ENCODE measurements at regions not wholly inside any gene's neighbourhood (a gene's known extent, or its start where the extent isn't known, plus 50 kb on each side); places are given as distances from the start of the nearest gene placed in this dataset.

DNA sequence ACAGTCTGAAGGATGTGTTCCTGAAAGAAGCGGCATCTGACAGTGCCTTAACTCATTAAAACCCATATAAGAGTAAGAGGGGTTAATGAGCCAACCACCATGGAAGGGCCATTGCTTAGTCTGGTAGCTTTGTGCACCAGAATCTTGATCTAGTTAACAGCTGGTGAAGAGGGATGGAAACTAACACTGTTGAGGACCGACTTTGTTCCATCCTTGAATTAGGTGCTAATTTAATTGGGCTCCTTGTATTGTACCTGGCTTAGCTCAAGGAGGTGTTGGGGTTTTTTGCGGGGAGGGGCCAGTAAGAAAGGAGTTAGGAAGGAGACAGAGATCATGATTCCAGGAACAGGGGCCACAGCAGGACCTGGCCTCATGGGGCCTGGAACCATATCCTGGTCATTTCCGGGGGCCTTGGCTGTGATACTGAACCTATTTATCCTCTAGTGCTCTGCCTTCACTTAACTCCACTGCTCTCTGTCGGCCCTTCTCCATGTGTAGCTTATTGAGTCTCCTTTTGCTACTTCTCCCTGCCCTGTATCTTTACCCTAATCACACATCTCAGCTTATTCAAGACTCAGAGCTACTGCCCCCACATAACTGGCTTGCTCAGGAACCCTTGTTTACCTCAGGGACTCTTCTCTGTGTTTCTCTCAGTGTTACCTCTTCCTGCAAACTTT, 93.0 kb downstream of the RPL22L1 start:
- Histone ChIP-seq H3K79me2 (ENCODE audit: insufficient read depth) (no peaks in the 10 kb centered on the region), H3K4me2 (no peak overlapping the region), H3K4me1 (ENCODE audit: control insufficient read depth in 1 of 2, insufficient read depth in 2 of 2, low read depth in 1 of 2, low read length in 1 of 2) (no peaks in the 10 kb centered on the region), H3K36me3 (replicated peaks in 1 of 2; ENCODE audit: control insufficient read depth in 1 of 2, insufficient read depth in 2 of 2, low read length in 1 of 2) (no peaks in the 10 kb centered on the region), H3K27ac (ENCODE audit: low read depth in 2 of 2, low read length in 1 of 2) (no peak overlapping the region), H3K9ac (no peak overlapping the region), H3K4me3 (ENCODE audit: low read depth in 2 of 2, low read length in 1 of 2) (no peak overlapping the region), H4K20me1 (ENCODE audit: insufficient read depth) (no peaks in the 10 kb centered on the region), H3K27me3 (ENCODE audit: insufficient read depth) (no peaks in the 10 kb centered on the region), H3K9me3 (no peaks in the 10 kb centered on the region), H2AFZ (ENCODE audit: low read depth) (no peak overlapping the region), H3K9me2 (no peaks in the 10 kb centered on the region), H3F3A (replicated peaks; ENCODE audit: insufficient read depth) (no peaks in the 10 kb centered on the region)
- ChIA-PET CTCF (interaction anchor here (1.1 to 1.3 kb wide), 2 partner anchors 34 to 363 kb away, joined by 3 to 5 read pairs; no protein-coding TSS in a partner anchor), POLR2A (no interaction called here)
- 85% methylated on average over 5 of the region's 5 CpGs for WGBS (ENCODE audit: low lambda C conversion rate)
- DNase-seq, result no peak
- TF ChIP-seq PBX3 (IDR thresholded peaks at IDR 0.05) (no peak), CHD2 (IDR thresholded peaks at IDR 0.05; ENCODE audit: low read length, partially characterized antibody) (no peak), RCOR1 (IDR thresholded peaks at IDR 0.05; ENCODE audit: low read length) (no peak), POLR2AphosphoS5 (IDR thresholded peaks at IDR 0.05; ENCODE audit: low read depth, low read length) (no peak)
- TF ChIP-seq, protein P1, sequence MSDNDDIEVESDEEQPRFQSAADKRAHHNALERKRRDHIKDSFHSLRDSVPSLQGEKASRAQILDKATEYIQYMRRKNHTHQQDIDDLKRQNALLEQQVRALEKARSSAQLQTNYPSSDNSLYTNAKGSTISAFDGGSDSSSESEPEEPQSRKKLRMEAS (IDR thresholded peaks at IDR 0.05; ENCODE audit: low read depth), result no peak
- TF ChIP-seq, protein P2, sequence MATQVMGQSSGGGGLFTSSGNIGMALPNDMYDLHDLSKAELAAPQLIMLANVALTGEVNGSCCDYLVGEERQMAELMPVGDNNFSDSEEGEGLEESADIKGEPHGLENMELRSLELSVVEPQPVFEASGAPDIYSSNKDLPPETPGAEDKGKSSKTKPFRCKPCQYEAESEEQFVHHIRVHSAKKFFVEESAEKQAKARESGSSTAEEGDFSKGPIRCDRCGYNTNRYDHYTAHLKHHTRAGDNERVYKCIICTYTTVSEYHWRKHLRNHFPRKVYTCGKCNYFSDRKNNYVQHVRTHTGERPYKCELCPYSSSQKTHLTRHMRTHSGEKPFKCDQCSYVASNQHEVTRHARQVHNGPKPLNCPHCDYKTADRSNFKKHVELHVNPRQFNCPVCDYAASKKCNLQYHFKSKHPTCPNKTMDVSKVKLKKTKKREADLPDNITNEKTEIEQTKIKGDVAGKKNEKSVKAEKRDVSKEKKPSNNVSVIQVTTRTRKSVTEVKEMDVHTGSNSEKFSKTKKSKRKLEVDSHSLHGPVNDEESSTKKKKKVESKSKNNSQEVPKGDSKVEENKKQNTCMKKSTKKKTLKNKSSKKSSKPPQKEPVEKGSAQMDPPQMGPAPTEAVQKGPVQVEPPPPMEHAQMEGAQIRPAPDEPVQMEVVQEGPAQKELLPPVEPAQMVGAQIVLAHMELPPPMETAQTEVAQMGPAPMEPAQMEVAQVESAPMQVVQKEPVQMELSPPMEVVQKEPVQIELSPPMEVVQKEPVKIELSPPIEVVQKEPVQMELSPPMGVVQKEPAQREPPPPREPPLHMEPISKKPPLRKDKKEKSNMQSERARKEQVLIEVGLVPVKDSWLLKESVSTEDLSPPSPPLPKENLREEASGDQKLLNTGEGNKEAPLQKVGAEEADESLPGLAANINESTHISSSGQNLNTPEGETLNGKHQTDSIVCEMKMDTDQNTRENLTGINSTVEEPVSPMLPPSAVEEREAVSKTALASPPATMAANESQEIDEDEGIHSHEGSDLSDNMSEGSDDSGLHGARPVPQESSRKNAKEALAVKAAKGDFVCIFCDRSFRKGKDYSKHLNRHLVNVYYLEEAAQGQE (IDR thresholded peaks at IDR 0.05; ENCODE audit: low read depth, low read length), result no peak

DNA sequence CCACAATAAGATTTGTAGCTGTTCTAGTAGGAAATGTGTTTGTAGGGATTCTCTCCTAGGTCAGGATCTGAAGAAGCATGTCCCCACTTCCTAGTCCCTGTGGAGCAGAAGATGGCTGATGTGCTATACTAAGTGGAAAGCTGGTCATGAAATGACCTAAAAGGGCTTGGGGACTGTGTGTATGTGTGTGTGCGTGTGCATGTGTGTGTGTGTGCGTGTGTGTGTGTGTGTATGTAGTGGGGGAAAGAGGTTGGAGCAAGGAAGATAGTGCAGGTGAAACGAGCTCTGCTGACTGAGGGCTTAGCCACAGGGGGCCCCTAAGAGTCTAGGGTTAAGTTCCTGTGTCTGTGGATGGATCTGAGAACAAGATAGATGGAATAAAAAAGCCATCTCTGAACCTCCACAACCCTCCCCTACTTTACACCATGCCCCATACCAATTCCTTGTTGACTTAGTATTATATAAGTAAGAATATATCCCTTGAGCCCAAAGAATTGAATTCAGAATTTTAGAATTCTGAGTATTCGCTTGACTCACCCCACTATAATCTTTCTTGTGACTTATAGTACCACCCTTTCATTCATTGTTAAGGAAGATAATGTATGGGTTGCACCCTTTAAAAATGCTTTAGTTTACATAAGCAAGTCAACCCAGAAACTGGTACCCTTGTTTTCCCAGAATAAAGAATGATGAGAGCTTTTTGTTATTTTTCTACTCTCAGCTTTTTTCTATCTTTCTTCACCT, 96.1 kb downstream of the RPL22L1 start:
- no peak for DNase-seq
- H4K20me1 ChIP-seq (ENCODE audit: insufficient read depth), result no peaks in the 10 kb centered on the region
- H3K27ac ChIP-seq (ENCODE audit: low read depth in 2 of 2, low read length in 1 of 2), result no peak overlapping the region
- no peak overlapping the region for H2AFZ ChIP-seq (ENCODE audit: low read depth)
- H3K36me3 ChIP-seq (replicated peaks in 1 of 2; ENCODE audit: control insufficient read depth in 1 of 2, insufficient read depth in 2 of 2, low read length in 1 of 2), result no peaks in the 10 kb centered on the region
- H3K4me3 ChIP-seq (ENCODE audit: low read depth in 2 of 2, low read length in 1 of 2), result no peak overlapping the region
- WGBS (ENCODE audit: low lambda C conversion rate), result 78% methylated on average over 4 of the region's 4 CpGs
- ChIA-PET POLR2A (no interaction called here), CTCF (interaction anchor here (1.0 to 1.6 kb wide), 3 partner anchors 11 to 37 kb away, joined by 3 to 4 read pairs (median 3); no protein-coding TSS in a partner anchor)
- no peaks in the 10 kb centered on the region for H3K27me3 ChIP-seq (ENCODE audit: insufficient read depth)
- H3K4me2 ChIP-seq, result no peak overlapping the region
- no peaks in the 10 kb centered on the region for H3K79me2 ChIP-seq (ENCODE audit: insufficient read depth)
- no peaks in the 10 kb centered on the region for H3K9me2 ChIP-seq
- H3K4me1 ChIP-seq (ENCODE audit: control insufficient read depth in 1 of 2, insufficient read depth in 2 of 2, low read depth in 1 of 2, low read length in 1 of 2), result no peaks in the 10 kb centered on the region
- H3F3A ChIP-seq (replicated peaks; ENCODE audit: insufficient read depth), result no peaks in the 10 kb centered on the region
- H3K9me3 ChIP-seq, result no peaks in the 10 kb centered on the region
- TF ChIP-seq RCOR1 (IDR thresholded peaks at IDR 0.05; ENCODE audit: low read length) (no peak), GATA2 (CRISPR knock-in tag; IDR thresholded peaks at IDR 0.05) (no peak), FOXJ3 (CRISPR knock-in tag; IDR thresholded peaks at IDR 0.05) (no peak), TEAD4 (IDR thresholded peaks at IDR 0.05; ENCODE audit: borderline replicate concordance, insufficient read depth) (no peak), TAF1 (IDR thresholded peaks at IDR 0.05; ENCODE audit: borderline replicate concordance, low read depth, low read length) (no peak)
- TF ChIP-seq, protein P1 (IDR thresholded peaks at IDR 0.05; ENCODE audit: low read depth), result no peak
- no peak overlapping the region for H3K9ac ChIP-seq

Measured in SK-N-SH (cell line).